ENCODE measurements at regions not wholly inside any gene's neighbourhood (a gene's known extent, or its start where the extent isn't known, plus 50 kb on each side); places are given as distances from the start of the nearest gene placed in this dataset.

DNA sequence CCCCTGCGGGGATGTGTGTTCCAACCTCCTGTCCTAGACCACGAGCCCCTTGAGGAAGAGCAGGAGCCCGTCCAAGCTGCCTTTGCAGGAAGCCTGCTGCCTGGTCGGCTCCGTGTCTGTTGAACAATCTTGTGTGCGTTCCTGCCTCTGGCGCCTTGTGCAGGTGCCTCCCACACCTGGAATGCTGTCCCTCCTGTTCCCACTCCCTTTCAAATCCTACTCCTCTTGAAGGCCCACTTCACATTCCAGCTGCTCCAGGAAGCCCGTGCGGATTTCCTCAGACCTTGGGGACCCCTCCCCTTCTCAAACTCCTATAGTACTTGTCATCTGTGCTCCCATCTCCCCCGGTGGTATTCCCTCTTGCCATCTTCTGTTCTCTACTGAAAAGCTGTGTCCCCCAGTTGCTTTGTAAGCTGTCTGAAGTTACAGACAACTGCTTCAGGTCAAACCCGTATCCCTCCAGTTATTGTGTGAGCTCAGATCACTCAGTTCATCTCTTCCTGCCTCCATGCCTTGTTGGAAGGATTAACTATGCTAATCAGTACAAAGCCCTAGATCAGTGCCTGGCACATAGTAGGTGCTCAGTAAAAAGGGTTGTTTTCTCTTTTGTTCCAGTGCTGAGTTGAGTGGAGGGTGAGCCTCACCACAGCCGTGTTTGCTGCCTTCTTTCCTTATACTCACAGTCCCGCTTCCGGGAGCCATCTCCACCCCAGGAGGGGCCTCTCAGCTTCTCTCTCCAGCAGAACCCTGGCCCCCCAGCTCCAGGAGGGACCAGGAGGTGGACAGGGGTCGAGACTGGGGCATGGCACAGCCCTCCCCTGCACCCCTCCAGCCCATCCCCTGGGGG is 241.8 kb upstream of the CIBAR2 start:
- intact Hi-C loops (cut with micrococcal nuclease), result no loop called here
- Mint-ChIP-seq H3K27ac (no peak overlapping the region), H3K4me1 (no peaks in the 10 kb centered on the region), H3K9me3 (no peaks in the 10 kb centered on the region), H3K4me3 (no peak overlapping the region), H3K27me3 (ENCODE audit: low read depth in 2 of 2) (no peaks in the 10 kb centered on the region), H3K36me3 (no peaks in the 10 kb centered on the region)
- Histone ChIP-seq H3K27me3 (ENCODE audit: control insufficient read depth, insufficient read depth, low read length) (no peaks in the 10 kb centered on the region), H3K27ac (ENCODE audit: low read length) (no peak overlapping the region), H3K9me3 (ENCODE audit: control insufficient read depth, insufficient read depth, low read length) (peaks cover 4% of the 10 kb centered on the region), H3K4me1 (ENCODE audit: control insufficient read depth, insufficient read depth, low read length) (no peaks in the 10 kb centered on the region), H3K4me3 (ENCODE audit: low read length) (no peak overlapping the region), H3K36me3 (ENCODE audit: control insufficient read depth, insufficient read depth, low read length) (no peaks in the 10 kb centered on the region)
- TF ChIP-seq, protein P1, sequence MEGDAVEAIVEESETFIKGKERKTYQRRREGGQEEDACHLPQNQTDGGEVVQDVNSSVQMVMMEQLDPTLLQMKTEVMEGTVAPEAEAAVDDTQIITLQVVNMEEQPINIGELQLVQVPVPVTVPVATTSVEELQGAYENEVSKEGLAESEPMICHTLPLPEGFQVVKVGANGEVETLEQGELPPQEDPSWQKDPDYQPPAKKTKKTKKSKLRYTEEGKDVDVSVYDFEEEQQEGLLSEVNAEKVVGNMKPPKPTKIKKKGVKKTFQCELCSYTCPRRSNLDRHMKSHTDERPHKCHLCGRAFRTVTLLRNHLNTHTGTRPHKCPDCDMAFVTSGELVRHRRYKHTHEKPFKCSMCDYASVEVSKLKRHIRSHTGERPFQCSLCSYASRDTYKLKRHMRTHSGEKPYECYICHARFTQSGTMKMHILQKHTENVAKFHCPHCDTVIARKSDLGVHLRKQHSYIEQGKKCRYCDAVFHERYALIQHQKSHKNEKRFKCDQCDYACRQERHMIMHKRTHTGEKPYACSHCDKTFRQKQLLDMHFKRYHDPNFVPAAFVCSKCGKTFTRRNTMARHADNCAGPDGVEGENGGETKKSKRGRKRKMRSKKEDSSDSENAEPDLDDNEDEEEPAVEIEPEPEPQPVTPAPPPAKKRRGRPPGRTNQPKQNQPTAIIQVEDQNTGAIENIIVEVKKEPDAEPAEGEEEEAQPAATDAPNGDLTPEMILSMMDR (IDR thresholded peaks at IDR 0.05), result no peak
- WGBS (ENCODE audit: insufficient coverage), result 62% methylated on average over 15 of the region's 15 CpGs
- ATAC-seq, result no peak
- DNase-seq, result no peak

DNA sequence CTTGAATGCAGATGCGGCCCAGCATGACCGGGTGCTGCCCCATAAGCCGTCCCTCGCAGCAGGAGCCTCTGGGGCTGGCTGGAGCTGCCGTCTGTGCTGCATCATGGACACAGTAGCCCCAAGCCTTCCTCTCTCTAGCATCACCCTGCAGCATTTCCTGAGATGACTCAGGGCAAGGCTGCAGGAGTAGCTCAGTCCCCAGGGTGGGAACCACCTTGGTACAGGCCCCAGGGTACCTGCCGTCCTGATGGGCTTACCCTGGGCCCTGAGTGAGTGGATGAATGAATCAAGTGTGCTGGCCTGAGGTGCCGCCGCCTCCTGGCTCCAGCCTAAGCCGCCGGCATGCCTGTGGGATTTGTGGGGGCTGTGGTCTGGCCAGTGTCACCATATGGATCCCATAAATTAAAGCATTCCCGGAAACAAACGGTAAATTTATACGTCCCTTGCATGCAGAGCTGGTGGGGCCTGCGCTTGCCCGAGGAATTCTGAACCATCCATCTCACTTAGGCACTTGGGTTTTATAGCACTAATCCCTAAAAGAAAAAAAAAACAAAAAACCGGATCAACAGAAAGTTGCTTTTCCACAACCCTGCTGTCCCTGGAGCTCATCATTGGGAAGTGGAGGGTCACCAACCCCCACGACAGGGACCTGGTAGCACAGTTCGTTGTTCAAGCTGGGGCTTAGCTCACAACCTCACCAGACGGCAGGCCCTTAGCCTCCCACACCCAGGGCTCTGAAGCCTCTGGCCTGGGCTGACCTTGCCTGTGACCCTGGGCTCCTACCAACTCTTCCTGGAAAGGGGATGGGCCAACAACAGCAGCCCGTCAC is 242.6 kb upstream of the CIBAR2 start:
- H3K27me3 Mint-ChIP-seq (ENCODE audit: low read depth in 2 of 2), result no peaks in the 10 kb centered on the region
- H3K9me3 Mint-ChIP-seq, result no peaks in the 10 kb centered on the region
- DNase-seq (no peak), ATAC-seq (no peak)
- intact Hi-C loops (cut with micrococcal nuclease), result no loop called here
- H3K4me3 Mint-ChIP-seq, result no peak overlapping the region
- Histone ChIP-seq H3K9me3 (ENCODE audit: control insufficient read depth, insufficient read depth, low read length) (peaks cover 4% of the 10 kb centered on the region), H3K27me3 (ENCODE audit: control insufficient read depth, insufficient read depth, low read length) (no peaks in the 10 kb centered on the region), H3K27ac (ENCODE audit: low read length) (no peak overlapping the region), H3K4me3 (ENCODE audit: low read length) (no peak overlapping the region), H3K36me3 (ENCODE audit: control insufficient read depth, insufficient read depth, low read length) (no peaks in the 10 kb centered on the region), H3K4me1 (ENCODE audit: control insufficient read depth, insufficient read depth, low read length) (no peaks in the 10 kb centered on the region)
- H3K27ac Mint-ChIP-seq, result no peak overlapping the region
- no peaks in the 10 kb centered on the region for H3K36me3 Mint-ChIP-seq
- H3K4me1 Mint-ChIP-seq, result no peaks in the 10 kb centered on the region
- WGBS (ENCODE audit: insufficient coverage), result 64% methylated on average over 20 of the region's 20 CpGs
- TF ChIP-seq, protein P1 (IDR thresholded peaks at IDR 0.05), result no peak

DNA sequence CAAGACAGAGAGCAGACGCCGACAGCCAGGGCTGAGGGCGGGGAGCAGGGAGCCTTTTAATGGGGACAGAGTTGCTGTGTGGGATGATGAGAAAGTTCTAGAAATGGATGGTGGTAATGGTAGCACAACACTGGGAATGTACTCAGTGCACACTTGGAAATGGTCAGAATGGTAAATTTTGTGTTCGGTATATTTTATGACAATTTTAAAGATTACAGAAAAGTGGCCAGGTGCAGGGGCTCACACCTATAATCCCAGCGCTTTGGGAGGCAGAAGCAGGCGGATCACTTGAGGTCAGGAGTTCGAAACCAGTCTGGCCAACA is 243.2 kb upstream of the CIBAR2 start:
- H3K36me3 Mint-ChIP-seq, result no peaks in the 10 kb centered on the region
- peaks cover 4% of the 10 kb centered on the region for H3K9me3 ChIP-seq (ENCODE audit: control insufficient read depth, insufficient read depth, low read length)
- no peaks in the 10 kb centered on the region for H3K36me3 ChIP-seq (ENCODE audit: control insufficient read depth, insufficient read depth, low read length)
- no peak overlapping the region for H3K4me3 ChIP-seq (ENCODE audit: low read length)
- H3K4me1 Mint-ChIP-seq, result no peaks in the 10 kb centered on the region
- H3K4me1 ChIP-seq (ENCODE audit: control insufficient read depth, insufficient read depth, low read length), result no peaks in the 10 kb centered on the region
- no peak overlapping the region for H3K4me3 Mint-ChIP-seq
- intact Hi-C loops (cut with micrococcal nuclease), result no loop called here
- DNase-seq (no peak), ATAC-seq (no peak)
- TF ChIP-seq, protein P1 (IDR thresholded peaks at IDR 0.05), result no peak
- H3K9me3 Mint-ChIP-seq, result no peaks in the 10 kb centered on the region
- no peak overlapping the region for H3K27ac ChIP-seq (ENCODE audit: low read length)
- H3K27ac Mint-ChIP-seq, result no peak overlapping the region
- H3K27me3 Mint-ChIP-seq (ENCODE audit: low read depth in 2 of 2), result no peaks in the 10 kb centered on the region
- no peaks in the 10 kb centered on the region for H3K27me3 ChIP-seq (ENCODE audit: control insufficient read depth, insufficient read depth, low read length)
- WGBS (ENCODE audit: insufficient coverage), result 94% methylated on average over 7 of the region's 7 CpGs
